Sigmoid colon (tissue), 6 donors: ENCODE measurements at regions not wholly inside any gene's neighbourhood (a gene's known extent, or its start where the extent isn't known, plus 50 kb on each side); places are given as distances from the start of the nearest gene placed in this dataset.

Experiments
- DNase-seq: peaks from one replicate; pipeline ENCODE4 v3.0.0-alpha.2; 2019
- H3K27ac ChIP-seq, 4 donors: fragments of 200-600 bp; sonication (generic); one replicate each; pipeline ENCODE4 v1.5.1; 2016 to 2019; ENCODE audit warnings: mild to moderate bottlenecking in 1 of 4
- H3K27me3 ChIP-seq, 3 donors: fragments of 200-600 bp; sonication (generic); one replicate each; pipeline ENCODE4 v1.5.1; 2019; ENCODE audit warnings: mild to moderate bottlenecking in 1 of 3
- H3K36me3 ChIP-seq, 4 donors: fragments of 200-600 bp; sonication (generic); one replicate each; pipeline ENCODE4 v1.5.1; 2016 to 2019
- H3K4me1 ChIP-seq, 4 donors: fragments of 200-600 bp; sonication (generic); one replicate each; pipeline ENCODE4 v1.5.1; 2017 to 2019
- H3K4me3 ChIP-seq, 4 donors: fragments of 200-600 bp; sonication (generic); one replicate each; pipeline ENCODE4 v1.5.1; 2017 to 2019; ENCODE audit warnings: mild to moderate bottlenecking in 2 of 4, moderate library complexity in 1 of 4
- H3K9me3 ChIP-seq, 4 donors: fragments of 200-600 bp in 3 of 4; sonication (generic) in 3 of 4; one replicate each; pipeline versions ENCODE4 v1.5.1 to v1.6.1; 2013 to 2019
- CTCF ChIP-seq, 4 experiments: fragments of 450-650 bp in 3 of 4; fragments of 200-600 bp in 1 of 4; IDR thresholded peaks; one replicate each; pipeline ENCODE4 v1.5.1; 2016 to 2019; ENCODE audit warnings: antibody characterized with exemption in 4 of 4, mild to moderate bottlenecking in 3 of 4, moderate library complexity in 2 of 4
- EP300 ChIP-seq, 4 donors: sonication (generic); formaldehyde crosslinking; IDR thresholded peaks; one replicate each; pipeline ENCODE4 v1.6.1; 2017; ENCODE audit warnings: antibody characterized with exemption in 4 of 4
- POLR2A ChIP-seq, 2 donors: fragments of 450-650 bp; IDR thresholded peaks; one replicate each; pipeline ENCODE4 v1.6.1; 2016; ENCODE audit warnings: antibody characterized with exemption in 2 of 2, mild to moderate bottlenecking in 2 of 2, moderate library complexity in 2 of 2
- POLR2AphosphoS5 ChIP-seq, 4 donors: sonication (generic); formaldehyde crosslinking; IDR thresholded peaks; one replicate each; pipeline ENCODE4 v1.6.1; 2017; ENCODE audit warnings: antibody characterized with exemption in 4 of 4
- WGBS, 2 donors: extraction: QIAGEN DNeasy Blood & Tissue Kit; methylation state at CpG; one replicate each; pipeline ENCODE4 v1.1.7; 2013; 5-methylcytosine and 5-hydroxymethylcytosine counted together
- intact Hi-C: fragments of 100-400 bp; cut with DNase I; formaldehyde crosslinking; loops from one replicate; pipeline ENCODE4 v1.15.1; 2023
- donor health status: healthy with polysubstance abuse.
- donor health status: healthy.

- H3K36me3 ChIP-seq, result no peaks in the 10 kb centered on the region
- intact Hi-C loops, result no loop called here
- no peak overlapping the region for H3K27ac ChIP-seq
- no peaks in the 10 kb centered on the region for H3K9me3 ChIP-seq
- no peak overlapping the region for H3K4me3 ChIP-seq
- no peaks in the 10 kb centered on the region for H3K27me3 ChIP-seq
- WGBS, 2 donors, result 3 to 36% methylated on average over 1 of the region's 1 CpG
- TF ChIP-seq CTCF (IDR thresholded peaks at IDR 0.05) (no peak), POLR2A (IDR thresholded peaks at IDR 0.05) (no peak), POLR2AphosphoS5 (IDR thresholded peaks at IDR 0.05) (no peak), EP300 (IDR thresholded peaks at IDR 0.05) (no peak)
- no peaks in the 10 kb centered on the region for H3K4me1 ChIP-seq
- DNase-seq, result no peak
Observed at GRCh38 chr5:163846512-163846911, 341.1 kb downstream of the MAT2B start.

DNA sequence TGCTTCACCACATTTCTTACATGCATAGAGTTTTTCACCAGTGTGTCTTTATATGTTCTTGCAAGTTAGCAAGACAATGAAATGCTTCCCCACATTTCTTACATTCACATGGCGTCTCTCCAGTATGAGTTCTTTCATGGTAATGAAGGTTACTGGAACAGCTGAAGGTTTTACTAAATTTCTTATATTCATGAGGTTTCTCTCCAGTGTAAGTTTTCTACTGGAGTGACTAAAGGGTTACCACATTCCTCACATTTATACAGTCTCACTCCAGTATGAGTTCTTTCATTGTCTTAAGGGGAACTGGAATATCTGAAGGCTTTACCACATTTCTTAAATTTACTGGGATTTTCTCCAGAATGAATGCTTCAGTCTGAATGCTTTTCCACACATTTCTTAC is 350.3 kb downstream of the MAT2B start:
- Histone ChIP-seq H3K36me3 (no peaks in the 10 kb centered on the region), H3K9me3 (peaks cover 0 to 12% (median 4%) of the 10 kb centered on the region in 4 donors), H3K4me3 (no peak overlapping the region), H3K4me1 (no peaks in the 10 kb centered on the region), H3K27ac (no peak overlapping the region), H3K27me3 (no peaks in the 10 kb centered on the region)
- WGBS, 2 donors, result 86 to 91% methylated on average over 1 of the region's 1 CpG
- no peak for DNase-seq
- intact Hi-C loops, result no loop called here
- TF ChIP-seq CTCF (IDR thresholded peaks at IDR 0.05), result no peak
- TF ChIP-seq EP300 (IDR thresholded peaks at IDR 0.05), result no peak
- TF ChIP-seq POLR2AphosphoS5 (IDR thresholded peaks at IDR 0.05), result no peak
- no peak for TF ChIP-seq POLR2A (IDR thresholded peaks at IDR 0.05)

GRCh38 chr5:163861670-163862069 is 356.3 kb downstream of the MAT2B start:
- no peaks in the 10 kb centered on the region for H3K36me3 ChIP-seq
- no peaks in the 10 kb centered on the region for H3K4me1 ChIP-seq
- H3K27ac ChIP-seq, result no peak overlapping the region
- no peak for DNase-seq
- H3K9me3 ChIP-seq, result peaks cover 0 to 3% (median under 1%) of the 10 kb centered on the region in 4 donors
- TF ChIP-seq CTCF (IDR thresholded peaks at IDR 0.05) (no peak), POLR2AphosphoS5 (IDR thresholded peaks at IDR 0.05) (no peak), EP300 (IDR thresholded peaks at IDR 0.05) (no peak), POLR2A (IDR thresholded peaks at IDR 0.05) (no peak)
- no peak overlapping the region for H3K4me3 ChIP-seq
- no peaks in the 10 kb centered on the region for H3K27me3 ChIP-seq
- intact Hi-C loops, result no loop called here
- 82 to 86% methylated on average over 3 of the region's 3 CpGs for WGBS, 2 donors

GRCh38 chr5:163867324-163867723 is 361.9 kb downstream of the MAT2B start:
- Histone ChIP-seq H3K27ac (no peak overlapping the region), H3K36me3 (no peaks in the 10 kb centered on the region), H3K27me3 (no peaks in the 10 kb centered on the region), H3K9me3 (no peaks in the 10 kb centered on the region), H3K4me3 (no peak overlapping the region), H3K4me1 (no peaks in the 10 kb centered on the region)
- intact Hi-C loops, result no loop called here
- WGBS, 2 donors, result 54 to 65% methylated on average over 2 of the region's 2 CpGs
- no peak for TF ChIP-seq POLR2A (IDR thresholded peaks at IDR 0.05)
- TF ChIP-seq EP300 (IDR thresholded peaks at IDR 0.05), result no peak
- no peak for TF ChIP-seq POLR2AphosphoS5 (IDR thresholded peaks at IDR 0.05)
- TF ChIP-seq CTCF (IDR thresholded peaks at IDR 0.05), result no peak
- DNase-seq, result no peak

DNA sequence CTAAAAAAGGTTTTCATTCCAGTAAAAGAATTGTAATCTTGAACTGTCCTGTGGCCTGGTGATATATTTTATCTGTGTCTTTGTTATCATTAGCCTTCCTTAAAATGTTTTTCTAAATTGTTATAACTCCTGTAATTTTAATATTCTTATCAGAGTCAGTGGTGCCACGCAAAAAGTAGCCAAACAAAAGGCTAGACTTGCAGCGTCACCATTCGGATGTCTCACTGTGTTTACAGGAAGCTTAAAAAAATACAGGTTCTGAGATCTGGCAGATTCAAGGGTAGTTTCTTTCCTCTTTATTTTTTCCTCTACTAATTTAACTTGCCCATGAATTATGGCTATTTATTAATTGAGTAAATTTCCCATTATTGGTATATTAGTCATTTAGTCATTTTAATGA is 362.3 kb downstream of the MAT2B start:
- Histone ChIP-seq H3K36me3 (no peaks in the 10 kb centered on the region), H3K4me1 (no peaks in the 10 kb centered on the region), H3K9me3 (no peaks in the 10 kb centered on the region), H3K27me3 (no peaks in the 10 kb centered on the region), H3K27ac (no peak overlapping the region), H3K4me3 (no peak overlapping the region)
- intact Hi-C loops, result no loop called here
- no peak for TF ChIP-seq CTCF (IDR thresholded peaks at IDR 0.05)
- TF ChIP-seq POLR2A (IDR thresholded peaks at IDR 0.05), result no peak
- DNase-seq, result no peak
- WGBS, 2 donors, result 71% methylated on average over 3 of the region's 3 CpGs
